Fibroblast of villous mesenchyme (primary cell): ENCODE measurements at regions not wholly inside any gene's neighbourhood (a gene's known extent, or its start where the extent isn't known, plus 50 kb on each side); places are given as distances from the start of the nearest gene placed in this dataset.
A peak's percentile ranks its signal among the peaks of the same experiment; 100 is the strongest.

Experiments used
- DNase-seq: peaks from one replicate; pipeline ENCODE4 v3.0.0-alpha.2; 2010; ENCODE audit warnings: low read depth
- H3K4me3 ChIP-seq: 2 replicates; pipeline ENCODE4 v1.5.1; 2011; ENCODE audit warnings: low read depth, mild to moderate bottlenecking, low read length
- CTCF ChIP-seq: IDR thresholded peaks from 2 replicates; pipeline ENCODE4 v1.5.1; 2012; ENCODE audit warnings: low read depth, mild to moderate bottlenecking, low read length; ENCODE audit not compliant: insufficient read depth

- H3K4me3 ChIP-seq = no peak overlapping the region
- no peak for TF ChIP-seq CTCF
- peak; percentile 74 for DNase-seq
Observed at GRCh38 chr1:39103328-39104157, 77.4 kb downstream of the NDUFS5 start.

- DNase-seq = peak; percentile 61
- peak overlapping the region; percentile 72 for H3K4me3 ChIP-seq
- no peak for TF ChIP-seq CTCF
Observed at GRCh38 chr1:39104158-39105060, 78.3 kb downstream of the NDUFS5 start.

- H3K4me3 ChIP-seq = peak overlapping the region; percentile 72
- no peak for TF ChIP-seq CTCF
- peak; percentile 73 for DNase-seq
Observed at GRCh38 chr1:39105061-39105840, 79.1 kb downstream of the NDUFS5 start.

GRCh38 chr1:39105841-39106765 lies 80.0 kb downstream of the NDUFS5 start:
- H3K4me3 ChIP-seq = peak overlapping the region; percentile 72
- TF ChIP-seq CTCF = no peak
- peak; percentile 72 for DNase-seq

GRCh38 chr1:39106801-39107327 lies 80.7 kb downstream of the NDUFS5 start:
- DNase-seq = no peak
- peak overlapping the region; percentile 72 for H3K4me3 ChIP-seq
- TF ChIP-seq CTCF = no peak
